HG03457 (cell line): ENCODE measurements at regions not wholly inside any gene's neighbourhood (a gene's known extent, or its start where the extent isn't known, plus 50 kb on each side); places are given as distances from the start of the nearest gene placed in this dataset.

ENCODE experiments used
- ATAC-seq: cut with Tn5 transposase; IDR thresholded peaks from one replicate; pipeline ENCODE4 v1.9.1; 2021; ENCODE audit warnings: moderate number of reproducible peaks; ENCODE audit not compliant: unreplicated experiment

GRCh38 chr14:101188571-101188915, 285.0 kb upstream of the RTL1 start:
- ATAC-seq, result no peak

- ATAC-seq, result no peak
Observed at GRCh38 chr14:101189266-101189665, 285.7 kb upstream of the RTL1 start.

DNA sequence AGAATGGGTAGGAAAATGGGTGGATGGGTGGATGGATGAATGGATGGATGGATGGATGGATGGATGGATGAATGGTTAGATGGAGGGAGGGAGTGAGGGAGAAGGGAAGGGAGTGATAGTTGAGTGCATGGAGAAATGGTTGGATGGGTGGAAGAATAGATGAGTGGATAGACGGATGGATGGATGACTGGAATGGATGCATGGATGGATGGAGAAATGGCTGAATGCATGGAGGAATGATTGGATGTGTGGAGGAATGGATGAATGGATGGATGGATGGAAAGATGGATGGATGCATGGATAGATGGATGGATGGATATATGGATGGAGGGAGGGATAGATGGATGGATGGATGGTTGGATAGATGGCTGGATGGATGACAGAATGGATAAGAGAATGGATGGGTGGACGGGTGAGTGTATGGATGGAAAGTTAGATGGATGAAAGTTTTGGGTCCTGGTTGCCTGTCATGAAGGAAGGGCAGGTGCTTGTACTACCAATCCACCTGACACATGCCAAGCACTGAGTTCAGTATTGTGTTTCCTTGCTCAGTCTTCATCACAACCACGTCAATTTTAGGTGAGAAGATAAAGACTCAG, 286.5 kb upstream of the RTL1 start:
- ATAC-seq, result no peak

DNA sequence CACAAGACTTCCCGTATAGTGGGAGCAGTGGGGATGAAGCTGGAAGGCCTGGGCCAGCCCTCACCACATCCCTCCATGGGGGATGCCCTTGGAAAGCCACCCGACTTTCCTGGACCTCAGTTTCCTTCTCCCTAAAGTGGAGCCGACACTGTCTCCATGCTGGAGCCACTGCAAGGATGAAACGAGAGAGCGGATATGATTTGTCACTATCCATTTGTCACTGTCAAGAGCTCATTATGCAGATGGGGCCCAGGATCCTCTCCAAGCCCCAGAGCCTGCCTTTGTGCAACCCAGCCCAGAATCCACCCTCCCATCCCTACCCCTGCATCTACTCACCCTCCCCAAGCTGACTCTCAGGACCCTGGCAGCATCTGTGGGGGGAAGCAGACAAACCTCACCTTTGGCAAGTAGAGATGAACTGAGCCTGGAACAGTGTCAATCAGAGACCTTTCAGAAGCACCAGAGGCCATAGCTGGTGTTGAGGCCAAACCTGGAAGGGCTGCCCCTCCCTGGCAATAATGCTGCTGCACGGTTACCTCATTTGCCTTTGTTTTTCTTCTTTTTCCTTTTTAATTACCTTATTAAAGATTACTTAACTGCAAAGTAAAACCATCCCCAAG, 287.7 kb upstream of the RTL1 start:
- no peak for ATAC-seq

DNA sequence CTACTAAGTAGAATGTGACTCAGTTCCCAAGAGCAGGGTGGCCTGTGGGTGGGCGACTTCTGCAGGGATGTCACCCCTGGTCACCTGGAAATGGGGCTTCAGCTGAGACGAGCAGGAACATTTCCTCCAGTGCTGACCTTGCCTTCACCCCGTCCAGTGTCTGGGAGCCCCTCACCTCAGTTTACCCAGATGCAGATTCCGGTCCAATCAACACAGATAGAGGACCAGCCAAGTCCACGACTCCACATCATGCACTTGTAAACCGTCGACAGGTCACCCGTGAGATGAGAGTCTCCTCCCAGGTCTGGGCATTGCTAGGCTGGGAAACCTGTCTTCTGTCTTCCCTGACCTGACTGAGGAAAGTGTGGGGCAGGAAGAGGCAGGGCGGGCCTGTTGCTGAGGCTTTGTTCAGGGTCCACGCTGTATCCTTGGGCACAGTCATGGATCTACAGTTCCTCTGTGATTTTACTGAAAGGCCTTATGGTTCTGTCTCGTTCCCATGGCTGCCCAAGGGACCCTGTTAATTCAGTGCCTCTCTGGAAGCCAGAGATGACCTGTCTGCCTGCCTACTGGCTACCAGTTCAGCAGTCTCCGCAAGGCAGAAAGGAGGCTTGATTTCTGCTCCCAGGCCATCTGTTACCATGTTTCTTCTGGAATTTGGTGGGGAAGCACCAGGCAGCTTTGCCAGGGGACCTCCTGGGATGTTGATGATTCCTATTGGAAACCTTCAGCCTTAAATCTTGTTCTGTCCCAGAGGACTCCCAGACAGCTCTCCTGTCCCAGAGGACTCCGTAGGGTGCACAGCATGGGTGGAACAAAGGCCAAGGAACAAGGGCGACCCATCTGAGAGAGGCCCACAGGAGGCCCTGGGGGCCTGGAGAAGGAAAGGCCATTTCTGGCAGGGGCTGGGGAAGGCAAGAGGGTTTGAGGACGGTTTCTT, 288.5 kb upstream of the RTL1 start:
- ATAC-seq, result no peak

GRCh38 chr14:101192661-101193000, 289.1 kb upstream of the RTL1 start:
- no peak for ATAC-seq

DNA sequence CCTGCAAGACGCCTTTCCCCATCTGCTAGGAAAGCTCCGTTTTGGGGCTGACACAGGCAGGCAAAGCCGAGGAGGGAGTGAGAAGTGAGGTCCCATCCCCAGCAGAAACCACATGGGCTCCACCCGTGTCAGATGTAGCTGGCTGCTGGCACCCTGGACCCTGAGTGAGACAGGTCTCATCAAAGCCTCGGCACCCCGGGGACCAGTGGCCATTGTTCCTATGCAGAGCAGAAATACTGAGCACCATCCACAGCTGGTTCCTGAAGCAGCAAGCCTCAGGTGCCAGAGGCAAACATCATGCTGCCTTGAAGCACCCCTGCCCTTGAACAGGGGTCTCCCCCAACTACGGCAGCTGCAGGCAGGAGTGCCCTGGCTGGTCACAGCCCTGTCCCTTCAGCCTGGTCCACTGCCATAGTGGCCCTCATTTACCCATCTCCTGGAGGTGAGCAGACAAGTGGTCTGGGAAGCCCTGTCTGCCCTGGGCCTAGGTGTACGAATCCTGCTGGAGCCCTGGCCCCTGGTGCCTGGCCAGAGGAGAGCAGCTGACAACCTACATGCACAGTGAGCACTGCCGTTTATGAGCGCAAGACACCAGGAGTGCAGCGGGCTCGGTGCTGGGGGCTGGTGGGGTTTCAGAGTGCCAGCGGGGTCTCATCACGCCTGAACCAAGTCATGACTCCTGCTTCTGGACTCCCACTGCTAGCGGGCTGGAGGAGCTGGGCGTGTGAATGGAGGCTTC, 289.8 kb upstream of the RTL1 start:
- ATAC-seq, result no peak

- ATAC-seq, result no peak
Observed at GRCh38 chr14:101193845-101194372, 290.4 kb upstream of the RTL1 start.

GRCh38 chr14:101194373-101195308, 291.1 kb upstream of the RTL1 start:
- no peak for ATAC-seq

DNA sequence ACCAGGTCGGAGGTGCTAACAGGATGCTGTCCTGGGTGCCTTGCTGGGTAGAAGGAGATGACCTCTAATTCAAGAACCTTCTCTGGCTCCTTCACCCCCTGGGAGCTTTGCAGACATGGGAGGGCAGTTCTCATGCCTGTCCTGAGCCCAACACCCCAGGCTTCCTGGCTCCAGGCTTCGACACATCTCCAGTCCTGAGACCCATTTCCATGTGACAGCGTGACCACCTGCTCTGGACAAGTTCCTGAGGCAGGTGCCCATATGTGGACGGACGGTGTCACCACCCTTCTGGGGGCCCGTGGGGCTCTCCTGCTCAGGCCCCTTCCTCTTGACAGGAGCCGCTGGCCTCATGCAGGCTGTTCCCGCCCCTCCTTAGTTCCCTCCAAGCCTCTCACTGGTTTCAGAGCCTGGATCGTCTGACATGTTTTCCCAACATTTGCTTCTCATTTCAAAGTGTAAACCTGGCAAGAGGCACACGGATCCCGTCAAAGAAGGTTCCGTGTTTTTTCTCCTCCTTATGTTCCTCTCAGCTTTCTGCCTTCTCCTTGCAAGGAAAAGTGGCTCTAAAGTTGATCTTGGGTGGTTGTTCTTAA, 291.9 kb upstream of the RTL1 start:
- no peak for ATAC-seq

DNA sequence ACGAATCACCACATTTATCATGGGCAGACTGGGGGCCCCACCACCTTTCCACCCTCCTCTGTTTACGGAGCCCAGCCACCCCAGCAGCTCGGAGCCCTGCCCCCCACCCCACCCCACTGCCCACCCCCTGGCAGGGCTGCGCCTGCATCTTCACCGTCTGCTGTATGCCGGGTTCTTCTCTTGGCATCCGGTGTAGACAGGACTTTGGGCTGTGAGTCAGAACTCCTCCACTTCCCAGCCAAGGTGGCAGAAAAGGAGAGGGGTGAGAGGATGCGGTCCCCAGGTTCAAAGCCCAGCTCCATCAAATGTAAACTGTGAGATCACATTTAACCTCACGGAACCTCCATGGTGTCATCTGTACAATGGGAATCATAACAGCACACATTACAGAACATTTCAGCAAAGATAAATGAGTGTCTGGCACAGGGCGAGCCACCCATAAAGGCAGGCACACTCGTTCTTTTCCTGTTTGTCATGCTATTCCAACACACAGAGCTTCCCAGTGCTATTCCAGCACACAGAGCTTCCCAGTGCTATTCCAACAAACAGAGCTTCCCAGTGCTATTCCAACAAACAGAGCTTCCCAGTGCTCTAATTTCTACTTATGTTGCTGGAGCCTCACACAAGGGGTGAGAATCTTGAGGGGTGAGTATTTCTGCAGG, 292.7 kb upstream of the RTL1 start:
- no peak for ATAC-seq

GRCh38 chr14:101196795-101197590, 293.5 kb upstream of the RTL1 start:
- no peak for ATAC-seq

- no peak for ATAC-seq
Observed at GRCh38 chr14:101197595-101198397, 294.3 kb upstream of the RTL1 start.

GRCh38 chr14:101198398-101199027, 295.0 kb upstream of the RTL1 start:
- no peak for ATAC-seq

DNA sequence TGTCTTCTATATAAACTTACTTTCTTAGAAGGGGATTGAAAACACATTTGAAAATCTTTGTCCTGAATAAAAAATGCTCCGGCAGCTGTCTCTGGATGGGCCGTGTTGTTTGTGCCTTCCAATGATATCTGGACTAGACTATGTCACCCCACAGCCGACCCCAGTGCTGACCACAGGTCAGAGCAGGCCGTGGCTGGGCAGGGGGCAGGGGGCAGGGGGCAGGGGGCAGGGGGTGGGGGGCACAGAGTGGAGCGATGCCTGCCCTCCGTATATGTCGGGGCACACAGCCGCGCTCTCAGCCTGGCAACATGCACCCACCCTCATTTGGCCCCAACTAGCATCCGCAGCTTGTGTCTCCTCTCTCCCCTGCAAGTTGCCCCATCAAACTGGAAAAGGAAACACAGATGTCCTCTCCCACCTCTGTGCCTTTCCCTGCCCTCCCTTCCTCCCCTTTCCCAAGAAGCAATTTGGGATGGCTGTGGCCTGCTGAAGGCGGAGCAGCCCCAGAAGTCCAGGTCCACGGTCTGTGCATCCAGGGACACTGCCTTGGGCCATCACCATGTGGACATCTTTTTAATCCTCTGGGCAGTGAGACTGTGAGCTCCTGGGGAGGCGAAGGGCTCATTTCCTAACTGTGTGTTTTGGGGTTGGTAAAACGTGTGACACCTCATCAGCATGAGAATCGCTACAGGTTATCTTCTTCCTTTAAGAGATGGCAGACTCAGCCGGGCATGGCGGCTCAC, 295.7 kb upstream of the RTL1 start:
- ATAC-seq, result no peak

DNA sequence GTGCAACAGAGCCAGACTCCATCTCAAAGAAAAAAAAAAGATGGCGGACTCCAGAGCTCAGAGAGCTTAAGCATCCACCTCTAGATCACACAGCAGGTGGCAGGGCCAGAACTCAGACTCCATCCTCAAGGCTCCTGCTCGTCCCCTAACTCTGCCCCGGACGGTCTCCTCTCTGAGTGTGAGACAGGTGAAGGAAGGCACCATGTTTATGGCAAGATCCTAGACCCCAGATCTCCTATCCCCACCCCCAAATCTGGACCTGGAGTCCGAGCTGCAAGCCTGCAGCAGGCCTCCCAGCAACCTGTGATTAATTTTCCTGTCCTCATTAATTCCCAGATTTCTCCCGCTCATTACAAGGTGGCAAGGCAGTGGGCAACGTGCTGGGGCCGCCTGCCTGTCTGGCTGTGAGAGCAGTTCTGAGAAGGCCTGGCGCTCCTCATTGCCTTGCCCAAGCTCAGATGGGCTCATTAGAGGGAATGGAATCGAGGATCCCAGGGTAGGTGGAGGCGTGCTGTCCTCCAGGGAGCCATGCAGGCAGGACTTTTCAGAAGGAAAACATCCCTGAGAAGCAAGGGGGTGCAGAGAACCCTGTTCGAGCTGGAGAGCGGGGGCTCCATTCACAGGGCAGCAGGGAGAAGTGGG, 296.6 kb upstream of the RTL1 start:
- no peak for ATAC-seq
